H9 (cell line): ENCODE measurements at regions not wholly inside any gene's neighbourhood (a gene's known extent, or its start where the extent isn't known, plus 50 kb on each side); places are given as distances from the start of the nearest gene placed in this dataset.

Source experiments
- DNase-seq: peaks from one replicate; pipeline ENCODE4 v3.0.0-alpha.2; 2017
- H2AFZ ChIP-seq: one replicate; pipeline ENCODE4 v1.6.1; 2013; ENCODE audit warnings: mild to moderate bottlenecking, low read length, control low read depth, moderate library complexity
- H2AK5ac ChIP-seq: 2 replicates; pipeline ENCODE4 v1.6.1; 2013; ENCODE audit warnings: low read length, control low read depth, mixed read lengths; ENCODE audit not compliant: insufficient read length
- H2BK120ac ChIP-seq: one replicate; pipeline ENCODE4 v1.6.1; 2013; ENCODE audit warnings: low read depth, mild to moderate bottlenecking, low read length, control low read depth, inconsistent platforms; ENCODE audit not compliant: poor library complexity, severe bottlenecking
- H2BK12ac ChIP-seq: 2 replicates; pipeline ENCODE4 v1.6.1; 2013; ENCODE audit warnings: low read length, control low read depth, mixed read lengths, low read depth; ENCODE audit not compliant: insufficient read length
- H2BK15ac ChIP-seq: 2 replicates; pipeline ENCODE4 v1.6.1; 2013; ENCODE audit warnings: low read depth, low read length, control low read depth
- H2BK20ac ChIP-seq: one replicate; pipeline ENCODE4 v1.6.1; 2013; ENCODE audit warnings: low read depth, mild to moderate bottlenecking, low read length, control low read depth, inconsistent platforms; ENCODE audit not compliant: poor library complexity, severe bottlenecking
- H2BK5ac ChIP-seq: 2 replicates; pipeline ENCODE4 v1.6.1; 2013; ENCODE audit warnings: low read length, control low read depth, mixed read lengths; ENCODE audit not compliant: insufficient read length
- H3K14ac ChIP-seq: 2 replicates; pipeline ENCODE4 v1.6.1; 2013; ENCODE audit warnings: low read length, control low read depth; ENCODE audit not compliant: insufficient read depth
- H3K18ac ChIP-seq: 2 replicates; pipeline ENCODE4 v1.6.1; 2013; ENCODE audit warnings: low read depth, mild to moderate bottlenecking, mixed read lengths, low read length, control low read depth; ENCODE audit not compliant: insufficient read length
- H3K23ac ChIP-seq: 2 replicates; pipeline ENCODE4 v1.6.1; 2013; ENCODE audit warnings: low read length, control low read depth, mixed read lengths, low read depth; ENCODE audit not compliant: insufficient read length
- H3K23me2 ChIP-seq: 2 replicates; pipeline ENCODE4 v1.6.1; 2013; ENCODE audit warnings: low read depth, mild to moderate bottlenecking, mixed read lengths, low read length, control low read depth; ENCODE audit not compliant: insufficient read length, poor library complexity, severe bottlenecking
- H3K27ac ChIP-seq: 2 replicates; pipeline ENCODE4 v1.5.1; 2013; ENCODE audit warnings: low read length, control low read depth, mixed read lengths, low read depth; ENCODE audit not compliant: insufficient read length
- H3K27me3 ChIP-seq: 2 replicates; pipeline ENCODE4 v1.6.1; 2013; ENCODE audit warnings: low read length, control low read depth, inconsistent platforms; ENCODE audit not compliant: insufficient read depth
- H3K4ac ChIP-seq: 2 replicates; pipeline ENCODE4 v1.6.1; 2013; ENCODE audit warnings: low read depth, mild to moderate bottlenecking, control low read depth, inconsistent platforms, low read length, moderate library complexity
- H3K4me1 ChIP-seq: 2 replicates; pipeline ENCODE4 v1.6.1; 2013; ENCODE audit warnings: low read length, control low read depth, inconsistent platforms; ENCODE audit not compliant: insufficient read depth
- H3K4me2 ChIP-seq: 2 replicates; pipeline ENCODE4 v1.6.1; 2013; ENCODE audit warnings: low read length, control low read depth, mixed read lengths; ENCODE audit not compliant: insufficient read length, insufficient read depth
- H3K56ac ChIP-seq: 2 replicates; pipeline ENCODE4 v1.6.1; 2013; ENCODE audit warnings: low read depth, mild to moderate bottlenecking, mixed read lengths, low read length, control low read depth; ENCODE audit not compliant: insufficient read length
- H3K79me1 ChIP-seq: 2 replicates; pipeline ENCODE4 v1.6.1; 2013; ENCODE audit warnings: low read depth, mild to moderate bottlenecking, moderate library complexity, low read length, control low read depth, inconsistent platforms; ENCODE audit not compliant: insufficient read depth, poor library complexity, severe bottlenecking
- H3K79me2 ChIP-seq: 2 replicates; pipeline ENCODE4 v1.6.1; 2013; ENCODE audit warnings: low read length, control low read depth, inconsistent platforms; ENCODE audit not compliant: insufficient read depth
- H3K9ac ChIP-seq: 2 replicates; pipeline ENCODE4 v1.6.1; 2013; ENCODE audit warnings: low read length, control low read depth, mixed read lengths; ENCODE audit not compliant: insufficient read length; ENCODE audit errors: extremely low read depth
- H3K9me3 ChIP-seq: one replicate; pipeline ENCODE4 v1.6.1; 2013; ENCODE audit warnings: low read depth, low read length, inconsistent platforms; ENCODE audit not compliant: control insufficient read depth
- H3T11ph ChIP-seq: one replicate; pipeline ENCODE4 v1.6.1; 2013; ENCODE audit warnings: mild to moderate bottlenecking, low read length, control low read depth, inconsistent platforms
- H4K20me1 ChIP-seq: one replicate; pipeline ENCODE4 v1.6.1; 2013; ENCODE audit not compliant: control insufficient read depth, insufficient read length, insufficient read depth
- H4K5ac ChIP-seq: 2 replicates; pipeline ENCODE4 v1.6.1; 2013; ENCODE audit warnings: low read depth, mild to moderate bottlenecking, mixed read lengths, low read length, control low read depth; ENCODE audit not compliant: insufficient read length
- H4K8ac ChIP-seq: replicated peaks from 2 replicates; pipeline ENCODE4 v1.6.1; 2013; ENCODE audit warnings: low read length, control low read depth, mixed read lengths, low read depth; ENCODE audit not compliant: insufficient read length
- H4K91ac ChIP-seq: 2 replicates; pipeline ENCODE4 v1.6.1; 2013; ENCODE audit warnings: low read depth, mild to moderate bottlenecking, moderate library complexity, mixed read lengths, low read length, control low read depth; ENCODE audit not compliant: insufficient read length
- H3K27ac Mint-ChIP-seq, 3 experiments: 2 replicates in 2 of 3; 3 replicates in 1 of 3; pipeline ENCODE4 v1.8.0; 2020 to 2021; ENCODE audit warnings: mixed read lengths in 3 of 3, mild to moderate bottlenecking in 1 of 3, moderate library complexity in 1 of 3
- H3K27me3 Mint-ChIP-seq: 2 replicates; pipeline ENCODE4 v1.8.0; 2021; ENCODE audit warnings: low read depth, mild to moderate bottlenecking, moderate library complexity, mixed read lengths
- H3K36me3 Mint-ChIP-seq, 3 experiments: 2 replicates in 2 of 3; 3 replicates in 1 of 3; pipeline ENCODE4 v1.8.0; 2020 to 2021; ENCODE audit warnings: low read depth in 3 of 3, mixed read lengths in 3 of 3; ENCODE audit not compliant: insufficient read depth in 1 of 3
- H3K4me1 Mint-ChIP-seq, 2 experiments: 2 replicates each; pipeline ENCODE4 v1.8.0; 2020; ENCODE audit warnings: mixed read lengths in 2 of 2
- H3K4me3 Mint-ChIP-seq, 2 experiments: 2 replicates in 1 of 2; 3 replicates in 1 of 2; pipeline ENCODE4 v1.8.0; 2020 to 2021; ENCODE audit warnings: mild to moderate bottlenecking in 2 of 2, mixed read lengths in 2 of 2, moderate library complexity in 1 of 2
- H3K9me3 Mint-ChIP-seq, 2 experiments: 2 replicates in 1 of 2; 3 replicates in 1 of 2; pipeline ENCODE4 v1.8.0; 2020; ENCODE audit warnings: mild to moderate bottlenecking in 2 of 2, mixed read lengths in 2 of 2, moderate library complexity in 1 of 2
- WGBS: extraction: QIAGEN DNeasy Blood & Tissue Kit; methylation state at CpG from one replicate; pipeline ENCODE4 v1.1.7; 2013; ENCODE audit warnings: missing lambda C conversion rate, low lambda C conversion rate, mixed read lengths; ENCODE audit not compliant: insufficient read length; ENCODE audit errors: extremely low coverage; 5-methylcytosine and 5-hydroxymethylcytosine counted together
- TF ChIP-seq, protein P1 (sequence below): fragments of 200-600 bp; sonication (generic); conservative IDR thresholded peaks from 3 replicates; pipeline ENCODE4 v1.8.0; 2021; ENCODE audit warnings: antibody characterized with exemption, mild to moderate bottlenecking

DNA sequence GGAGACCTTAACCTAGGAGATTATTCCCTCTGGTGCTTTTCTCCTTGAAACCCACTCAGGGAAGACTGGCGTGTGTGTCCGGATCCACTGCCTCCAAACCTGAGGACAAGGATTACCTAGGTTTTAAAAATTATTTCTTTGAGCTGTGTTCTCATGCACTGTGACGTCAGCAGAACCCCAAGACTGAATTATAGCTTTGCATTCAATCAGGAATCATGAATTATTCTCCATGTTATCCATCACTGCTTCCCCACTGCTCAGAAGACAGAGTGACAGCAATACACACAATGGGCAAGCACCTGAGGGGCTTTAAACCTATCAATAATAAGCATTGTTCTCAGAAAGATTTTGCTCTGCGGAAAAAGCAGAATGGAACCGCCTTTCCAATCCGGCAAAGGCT lies 253.2 kb upstream of the FOXD3 start:
- Mint-ChIP-seq H3K4me1 (peaks cover 14 to 17% of the 10 kb centered on the region in 2 experiments), H3K4me3 (no peak overlapping the region), H3K9me3 (no peaks in the 10 kb centered on the region), H3K27me3 (no peaks in the 10 kb centered on the region), H3K36me3 (no peaks in the 10 kb centered on the region), H3K27ac (no peak overlapping the region; a peak in 1 of 7 replicates)
- no peak overlapping the region for H2BK5ac ChIP-seq
- H4K8ac ChIP-seq: no peak overlapping the region
- peaks cover 8% of the 10 kb centered on the region for H3K23me2 ChIP-seq
- DNase-seq: no peak
- H2BK12ac ChIP-seq: no peak overlapping the region
- H2BK20ac ChIP-seq: no peak overlapping the region
- H3K56ac ChIP-seq: no peak overlapping the region
- no peaks in the 10 kb centered on the region for H3K4me1 ChIP-seq
- H3K4me2 ChIP-seq: no peak overlapping the region
- no CpG with 5 or more reads among the region's 6 CpGs for WGBS
- H3K23ac ChIP-seq: no peak overlapping the region
- H3K79me1 ChIP-seq: no peaks in the 10 kb centered on the region
- H2BK120ac ChIP-seq: no peak overlapping the region
- no peak overlapping the region for H3K14ac ChIP-seq
- no peak overlapping the region for H2BK15ac ChIP-seq
- H3K9ac ChIP-seq: no peak overlapping the region
- H3T11ph ChIP-seq: no peak overlapping the region
- no peak overlapping the region for H4K5ac ChIP-seq
- H3K4ac ChIP-seq: no peak overlapping the region
- no peaks in the 10 kb centered on the region for H4K20me1 ChIP-seq
- H3K27me3 ChIP-seq: no peaks in the 10 kb centered on the region
- TF ChIP-seq, protein P1, sequence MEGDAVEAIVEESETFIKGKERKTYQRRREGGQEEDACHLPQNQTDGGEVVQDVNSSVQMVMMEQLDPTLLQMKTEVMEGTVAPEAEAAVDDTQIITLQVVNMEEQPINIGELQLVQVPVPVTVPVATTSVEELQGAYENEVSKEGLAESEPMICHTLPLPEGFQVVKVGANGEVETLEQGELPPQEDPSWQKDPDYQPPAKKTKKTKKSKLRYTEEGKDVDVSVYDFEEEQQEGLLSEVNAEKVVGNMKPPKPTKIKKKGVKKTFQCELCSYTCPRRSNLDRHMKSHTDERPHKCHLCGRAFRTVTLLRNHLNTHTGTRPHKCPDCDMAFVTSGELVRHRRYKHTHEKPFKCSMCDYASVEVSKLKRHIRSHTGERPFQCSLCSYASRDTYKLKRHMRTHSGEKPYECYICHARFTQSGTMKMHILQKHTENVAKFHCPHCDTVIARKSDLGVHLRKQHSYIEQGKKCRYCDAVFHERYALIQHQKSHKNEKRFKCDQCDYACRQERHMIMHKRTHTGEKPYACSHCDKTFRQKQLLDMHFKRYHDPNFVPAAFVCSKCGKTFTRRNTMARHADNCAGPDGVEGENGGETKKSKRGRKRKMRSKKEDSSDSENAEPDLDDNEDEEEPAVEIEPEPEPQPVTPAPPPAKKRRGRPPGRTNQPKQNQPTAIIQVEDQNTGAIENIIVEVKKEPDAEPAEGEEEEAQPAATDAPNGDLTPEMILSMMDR: no peak
- H2AFZ ChIP-seq: no peak overlapping the region
- no peak overlapping the region for H3K18ac ChIP-seq
- H2AK5ac ChIP-seq: no peak overlapping the region
- no peak overlapping the region for H3K27ac ChIP-seq
- H4K91ac ChIP-seq: no peak overlapping the region
- no peaks in the 10 kb centered on the region for H3K9me3 ChIP-seq
- H3K79me2 ChIP-seq: no peaks in the 10 kb centered on the region
